ENCODE measurements at regions not wholly inside any gene's neighbourhood (a gene's known extent, or its start where the extent isn't known, plus 50 kb on each side); places are given as distances from the start of the nearest gene placed in this dataset.
A peak's percentile ranks its signal among the peaks of the same experiment; 100 is the strongest.

- H3K36me3 ChIP-seq, result no peaks in the 10 kb centered on the region
- WGBS, result 74% methylated on average over 9 of the region's 9 CpGs
- no peak for TF ChIP-seq EP300 (IDR thresholded peaks at IDR 0.05)
- no peak for TF ChIP-seq CTCF (IDR thresholded peaks at IDR 0.05)
- no peak for TF ChIP-seq POLR2A (IDR thresholded peaks at IDR 0.05)
- no peak for TF ChIP-seq POLR2AphosphoS5 (IDR thresholded peaks at IDR 0.05)
- peaks cover 1% of the 10 kb centered on the region for H3K9me3 ChIP-seq
- H3K4me3 ChIP-seq, result no peak overlapping the region
- no peak overlapping the region for H3K27ac ChIP-seq
- no peak for DNase-seq (ENCODE audit: low spot score in 2 of 2)
- no peaks in the 10 kb centered on the region for H3K4me1 ChIP-seq
- peaks cover 2% of the 10 kb centered on the region for H3K27me3 ChIP-seq
Measured at GRCh38 chr14:101216366-101217079, 313.0 kb upstream of the RTL1 start.

- no peaks in the 10 kb centered on the region for H3K36me3 ChIP-seq
- 70% methylated on average over 6 of the region's 6 CpGs for WGBS
- no peak for DNase-seq (ENCODE audit: low spot score in 2 of 2)
- no peaks in the 10 kb centered on the region for H3K4me1 ChIP-seq
- no peak overlapping the region for H3K4me3 ChIP-seq
- TF ChIP-seq EP300 (IDR thresholded peaks at IDR 0.05), result no peak
- H3K27me3 ChIP-seq, result peaks cover 6% of the 10 kb centered on the region
- H3K27ac ChIP-seq, result no peak overlapping the region
- no peaks in the 10 kb centered on the region for H3K9me3 ChIP-seq
Measured at GRCh38 chr14:101217080-101217463, 313.6 kb upstream of the RTL1 start.

- no peaks in the 10 kb centered on the region for H3K36me3 ChIP-seq
- H3K9me3 ChIP-seq, result no peaks in the 10 kb centered on the region
- H3K4me1 ChIP-seq, result no peaks in the 10 kb centered on the region
- H3K4me3 ChIP-seq, result no peak overlapping the region
- DNase-seq (ENCODE audit: low spot score in 2 of 2), result peak; percentile 17 to 49
- TF ChIP-seq EP300 (IDR thresholded peaks at IDR 0.05), result no peak
- TF ChIP-seq POLR2AphosphoS5 (IDR thresholded peaks at IDR 0.05), result no peak
- no peak for TF ChIP-seq CTCF (IDR thresholded peaks at IDR 0.05)
- no peak for TF ChIP-seq POLR2A (IDR thresholded peaks at IDR 0.05)
- no peak overlapping the region for H3K27ac ChIP-seq
- H3K27me3 ChIP-seq, result peaks cover 6% of the 10 kb centered on the region
- 85% methylated on average over 14 of the region's 14 CpGs for WGBS
Measured at GRCh38 chr14:101217616-101218371, 314.3 kb upstream of the RTL1 start.

- Histone ChIP-seq H3K36me3 (no peaks in the 10 kb centered on the region), H3K27me3 (peaks cover 12% of the 10 kb centered on the region), H3K4me1 (no peaks in the 10 kb centered on the region), H3K27ac (no peak overlapping the region), H3K9me3 (no peaks in the 10 kb centered on the region), H3K4me3 (no peak overlapping the region)
- DNase-seq (ENCODE audit: low spot score in 2 of 2), result peak in 1 of 2 donors; percentile 56
- no peak for TF ChIP-seq EP300 (IDR thresholded peaks at IDR 0.05)
- no peak for TF ChIP-seq POLR2A (IDR thresholded peaks at IDR 0.05)
- TF ChIP-seq CTCF (IDR thresholded peaks at IDR 0.05), result no peak
- TF ChIP-seq POLR2AphosphoS5 (IDR thresholded peaks at IDR 0.05), result no peak
- 79% methylated on average over 12 of the region's 12 CpGs for WGBS
Measured at GRCh38 chr14:101219896-101220703, 316.6 kb upstream of the RTL1 start.

GRCh38 chr14:101220921-101221510 is 317.5 kb upstream of the RTL1 start:
- 78% methylated on average over 16 of the region's 16 CpGs for WGBS
- no peak for TF ChIP-seq EP300 (IDR thresholded peaks at IDR 0.05)
- TF ChIP-seq CTCF (IDR thresholded peaks at IDR 0.05), result no peak
- no peak for TF ChIP-seq POLR2A (IDR thresholded peaks at IDR 0.05)
- no peak for TF ChIP-seq POLR2AphosphoS5 (IDR thresholded peaks at IDR 0.05)
- H3K36me3 ChIP-seq, result no peaks in the 10 kb centered on the region

More at GRCh38 chr14:101220921-101221510, 317.5 kb upstream of the RTL1 start:
- H3K4me3 ChIP-seq, result no peak overlapping the region
- peaks cover 18% of the 10 kb centered on the region for H3K27me3 ChIP-seq
- no peaks in the 10 kb centered on the region for H3K9me3 ChIP-seq
- peak in 1 of 2 donors; percentile 31 for DNase-seq (ENCODE audit: low spot score in 2 of 2)
- no peaks in the 10 kb centered on the region for H3K4me1 ChIP-seq
- no peak overlapping the region for H3K27ac ChIP-seq

Measured in suprapubic skin (tissue), 4 donors.